Progenitor cell of endocrine pancreas (in vitro differentiated cells): ENCODE measurements at regions not wholly inside any gene's neighbourhood (a gene's known extent, or its start where the extent isn't known, plus 50 kb on each side); places are given as distances from the start of the nearest gene placed in this dataset.

Experiments used
- DNase-seq: peaks from one replicate; pipeline ENCODE4 v3.0.0; 2021; ENCODE audit warnings: low spot score; ENCODE audit not compliant: unreplicated experiment
- H3K27ac Mint-ChIP-seq: 2 replicates; pipeline ENCODE4 v1.8.0; 2021; ENCODE audit warnings: mild to moderate bottlenecking, moderate library complexity, mixed read lengths
- H3K27me3 Mint-ChIP-seq: 2 replicates; pipeline ENCODE4 v1.8.0; 2021; ENCODE audit warnings: mixed read lengths
- H3K36me3 Mint-ChIP-seq: 2 replicates; pipeline ENCODE4 v1.8.0; 2022; ENCODE audit warnings: mixed read lengths; ENCODE audit not compliant: insufficient read depth
- H3K4me1 Mint-ChIP-seq: 2 replicates; pipeline ENCODE4 v1.8.0; 2021; ENCODE audit warnings: low read depth, mixed read lengths
- H3K4me3 Mint-ChIP-seq: 2 replicates; pipeline ENCODE4 v1.8.0; 2021; ENCODE audit warnings: low read depth, mild to moderate bottlenecking, moderate library complexity, mixed read lengths
- H3K9me3 Mint-ChIP-seq: 2 replicates; pipeline ENCODE4 v1.8.0; 2021; ENCODE audit warnings: low read depth, mixed read lengths
- CTCF ChIP-seq: fragments of 200-600 bp; sonication (generic); IDR thresholded peaks from one replicate; pipeline ENCODE4 v1.5.0; 2021; ENCODE audit warnings: antibody characterized with exemption, mild to moderate bottlenecking; ENCODE audit not compliant: unreplicated experiment

GRCh38 chr6:12483712-12484111 lies 193.6 kb downstream of the EDN1 start:
- TF ChIP-seq CTCF = no peak
- DNase-seq = no peak
- H3K36me3 Mint-ChIP-seq = no peaks in the 10 kb centered on the region
- peaks cover 4% of the 10 kb centered on the region for H3K27me3 Mint-ChIP-seq
- H3K27ac Mint-ChIP-seq = no peak overlapping the region
- no peak overlapping the region for H3K4me3 Mint-ChIP-seq
- peaks cover 6% of the 10 kb centered on the region for H3K9me3 Mint-ChIP-seq
- no peaks in the 10 kb centered on the region for H3K4me1 Mint-ChIP-seq

GRCh38 chr6:12484519-12484918 lies 194.4 kb downstream of the EDN1 start:
- H3K36me3 Mint-ChIP-seq = no peaks in the 10 kb centered on the region
- H3K27me3 Mint-ChIP-seq = peaks cover 6% of the 10 kb centered on the region
- TF ChIP-seq CTCF = no peak
- H3K4me1 Mint-ChIP-seq = no peaks in the 10 kb centered on the region
- H3K4me3 Mint-ChIP-seq = no peak overlapping the region
- no peak overlapping the region for H3K27ac Mint-ChIP-seq
- peaks cover 6% of the 10 kb centered on the region for H3K9me3 Mint-ChIP-seq
- DNase-seq = no peak

GRCh38 chr6:12485226-12485764 lies 195.1 kb downstream of the EDN1 start:
- Mint-ChIP-seq H3K4me3 (no peak overlapping the region), H3K4me1 (no peaks in the 10 kb centered on the region), H3K27ac (no peak overlapping the region), H3K9me3 (peaks cover 6% of the 10 kb centered on the region), H3K36me3 (no peaks in the 10 kb centered on the region), H3K27me3 (peaks cover 12% of the 10 kb centered on the region)
- TF ChIP-seq CTCF = no peak
- no peak for DNase-seq

GRCh38 chr6:12485837-12486236 lies 195.7 kb downstream of the EDN1 start:
- H3K4me3 Mint-ChIP-seq = no peak overlapping the region
- no peak for TF ChIP-seq CTCF
- DNase-seq = no peak
- H3K4me1 Mint-ChIP-seq = no peaks in the 10 kb centered on the region
- no peak overlapping the region for H3K27ac Mint-ChIP-seq
- H3K27me3 Mint-ChIP-seq = peaks cover 12% of the 10 kb centered on the region
- peaks cover 6% of the 10 kb centered on the region for H3K9me3 Mint-ChIP-seq
- no peaks in the 10 kb centered on the region for H3K36me3 Mint-ChIP-seq

- Mint-ChIP-seq H3K4me3 (no peak overlapping the region), H3K27me3 (peaks cover 12% of the 10 kb centered on the region), H3K27ac (no peak overlapping the region), H3K4me1 (no peaks in the 10 kb centered on the region), H3K36me3 (no peaks in the 10 kb centered on the region), H3K9me3 (no peaks in the 10 kb centered on the region)
- DNase-seq = no peak
- no peak for TF ChIP-seq CTCF
Observed at GRCh38 chr6:12490351-12490903, 200.3 kb downstream of the EDN1 start.
